ENCODE measurements at regions not wholly inside any gene's neighbourhood (a gene's known extent, or its start where the extent isn't known, plus 50 kb on each side); places are given as distances from the start of the nearest gene placed in this dataset.

- TF ChIP-seq HNF1A (IDR thresholded peaks at IDR 0.05; ENCODE audit: low read depth): no peak
- no peak for TF ChIP-seq HNF1A (CRISPR knock-in tag; IDR thresholded peaks at IDR 0.05; ENCODE audit: borderline replicate concordance)
- no peak for TF ChIP-seq SMAD1 (CRISPR knock-in tag; IDR thresholded peaks at IDR 0.05; ENCODE audit: borderline replicate concordance, low read depth)
- TF ChIP-seq TCF7 (IDR thresholded peaks at IDR 0.05; ENCODE audit: low read depth): no peak
- no peak for TF ChIP-seq MXD1 (CRISPR knock-in tag; IDR thresholded peaks at IDR 0.05)
- no peak for TF ChIP-seq ETV6 (CRISPR knock-in tag; conservative IDR thresholded peaks at IDR 0.05)
- no peak for TF ChIP-seq FOXM1 (CRISPR knock-in tag; IDR thresholded peaks at IDR 0.05)
- TF ChIP-seq ZNF280D (CRISPR knock-in tag; IDR thresholded peaks at IDR 0.05): no peak
- TF ChIP-seq CTCF (CRISPR knock-in tag; IDR thresholded peaks at IDR 0.05): no peak
- TF ChIP-seq PREB (CRISPR knock-in tag; IDR thresholded peaks at IDR 0.05): no peak
- no peak for TF ChIP-seq AHR (CRISPR knock-in tag; IDR thresholded peaks at IDR 0.05)
- TF ChIP-seq POLR2A (IDR thresholded peaks at IDR 0.05; ENCODE audit: insufficient read depth in 1 of 2, low read depth in 2 of 2, low read length in 2 of 2): no peak
- no peak for TF ChIP-seq ZNF138 (CRISPR knock-in tag; IDR thresholded peaks at IDR 0.05; ENCODE audit: low read depth)
- TF ChIP-seq IRF1 (CRISPR knock-in tag; IDR thresholded peaks at IDR 0.05; ENCODE audit: low read depth): no peak
- TF ChIP-seq RBFOX2 (IDR thresholded peaks at IDR 0.05; ENCODE audit: low read depth, low read length): no peak
Observed at GRCh38 chr5:166018716-166019115, 2272.7 kb upstream of the WWC1 start.
